Activated T-helper 9 cell treated with anti-CD3 and anti-CD28 coated beads, Interleukin-2, amount 50 U/mL, for 16 hours (primary cell): ENCODE measurements at regions not wholly inside any gene's neighbourhood (a gene's known extent, or its start where the extent isn't known, plus 50 kb on each side); places are given as distances from the start of the nearest gene placed in this dataset.

Source experiments
- DNase-seq: peaks from one replicate; pipeline ENCODE4 v3.0.0-alpha.2; 2020; ENCODE audit warnings: low read depth

DNA sequence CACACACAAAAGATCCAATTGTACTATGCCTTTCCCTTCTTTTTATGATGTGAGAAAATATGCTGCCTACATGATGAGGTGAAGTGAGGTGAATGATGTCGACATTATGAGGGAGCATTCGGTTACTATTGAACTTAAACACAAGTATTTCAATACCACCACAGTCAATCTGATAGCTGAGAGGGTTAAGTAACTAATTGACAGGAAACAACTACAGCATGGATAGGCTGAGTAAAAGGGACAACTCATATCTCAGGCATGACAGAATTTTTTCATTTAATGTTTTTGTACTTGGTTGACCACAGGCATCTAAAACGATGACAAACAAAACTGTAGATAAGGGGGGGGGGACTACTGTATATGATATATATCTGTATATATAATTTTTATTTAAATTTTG, 488.9 kb downstream of the SH2D4B start:
- DNase-seq = no peak

DNA sequence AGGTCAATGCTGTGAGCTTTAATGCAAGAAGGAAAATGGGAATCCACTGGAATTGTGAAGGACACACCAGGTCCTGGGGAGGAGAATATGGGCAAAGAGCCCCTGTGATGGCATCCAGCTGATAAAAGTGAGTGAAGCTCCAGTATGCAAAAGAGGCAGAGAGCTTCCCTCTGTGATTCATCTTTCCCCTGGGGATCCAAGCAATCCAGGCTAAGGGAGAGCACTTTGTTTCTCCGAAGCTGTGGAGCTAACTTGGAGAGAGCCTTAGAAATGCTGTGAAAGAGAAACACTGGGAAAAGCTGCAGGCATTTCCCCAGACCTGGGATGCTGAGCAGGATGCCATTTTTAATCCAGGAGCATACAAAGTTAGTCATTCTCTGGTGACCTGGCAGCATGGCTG, 489.5 kb downstream of the SH2D4B start:
- no peak for DNase-seq

DNA sequence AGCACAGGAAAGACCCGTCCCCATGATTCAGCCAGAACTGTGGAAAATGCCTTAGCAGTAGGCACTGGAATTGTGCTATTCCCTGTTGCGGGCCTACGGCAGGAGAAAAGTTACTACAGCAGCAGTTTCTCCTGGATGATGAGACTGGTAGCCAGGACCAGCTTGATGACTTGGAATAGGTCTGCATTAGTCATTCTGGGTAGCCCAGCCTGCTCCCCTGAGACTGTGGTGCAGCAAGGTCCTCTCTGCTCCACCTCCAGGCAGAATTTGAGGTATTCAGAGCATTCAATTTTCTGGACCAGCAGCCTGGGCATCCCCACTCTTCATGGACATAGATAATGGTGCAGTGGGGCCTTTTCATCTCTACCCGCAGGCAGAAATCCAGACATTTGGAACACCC, 490.0 kb downstream of the SH2D4B start:
- no peak for DNase-seq

DNA sequence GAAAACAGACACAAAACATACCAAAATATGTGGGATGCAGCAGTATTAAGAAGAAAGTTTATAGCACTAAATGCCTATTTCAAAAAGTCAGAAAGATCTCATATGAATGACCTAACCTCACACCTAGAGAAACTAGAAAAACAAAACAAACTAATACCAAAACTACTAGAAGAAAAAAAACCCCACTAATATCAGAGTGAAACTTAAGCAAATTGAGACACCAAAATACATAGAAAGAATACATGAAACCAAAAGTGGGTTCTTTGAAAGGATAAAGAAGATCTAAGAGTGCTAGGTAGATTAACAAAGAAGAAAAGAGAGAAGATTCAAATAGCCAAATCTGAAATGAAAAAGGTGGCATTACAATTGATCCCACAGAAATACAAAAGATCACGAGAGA, 494.1 kb downstream of the SH2D4B start:
- no peak for DNase-seq

DNA sequence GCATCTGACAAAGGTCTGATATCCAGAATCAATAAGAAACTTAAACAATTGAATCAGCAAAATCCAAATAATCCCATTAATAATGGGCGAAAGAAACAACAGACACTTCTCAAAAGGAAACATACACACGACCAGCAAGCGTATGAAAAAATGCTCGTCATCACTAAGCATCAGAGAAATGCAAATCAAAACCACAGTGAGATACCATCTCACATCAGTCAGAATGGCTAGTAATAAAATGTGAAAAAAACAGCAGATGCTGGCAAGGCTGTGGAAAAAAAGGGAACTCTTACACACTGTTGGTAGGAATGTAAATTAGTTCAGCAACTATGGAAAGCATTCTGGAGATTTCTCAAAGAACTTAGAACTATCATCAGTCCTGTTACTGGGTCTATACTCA, 496.7 kb downstream of the SH2D4B start:
- no peak for DNase-seq

DNA sequence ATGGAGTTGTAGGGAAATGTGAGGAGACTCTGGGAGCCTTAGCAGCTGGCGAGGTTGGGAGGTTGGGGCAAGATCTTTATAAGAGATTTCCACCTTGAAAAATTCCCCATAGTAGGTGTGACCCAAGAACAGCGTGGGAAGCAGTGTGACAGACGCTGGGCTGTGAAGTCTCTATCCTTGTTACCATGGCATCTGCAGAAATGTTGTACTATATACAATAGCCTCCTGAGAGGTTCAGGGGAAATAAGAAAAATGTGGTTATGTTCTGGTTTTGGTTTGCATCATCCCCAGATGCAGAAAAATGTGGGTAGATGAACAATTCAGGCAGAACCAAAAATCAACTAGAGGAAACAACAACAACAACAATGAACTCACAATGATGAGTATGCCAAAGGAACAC, 498.6 kb downstream of the SH2D4B start:
- DNase-seq = no peak

DNA sequence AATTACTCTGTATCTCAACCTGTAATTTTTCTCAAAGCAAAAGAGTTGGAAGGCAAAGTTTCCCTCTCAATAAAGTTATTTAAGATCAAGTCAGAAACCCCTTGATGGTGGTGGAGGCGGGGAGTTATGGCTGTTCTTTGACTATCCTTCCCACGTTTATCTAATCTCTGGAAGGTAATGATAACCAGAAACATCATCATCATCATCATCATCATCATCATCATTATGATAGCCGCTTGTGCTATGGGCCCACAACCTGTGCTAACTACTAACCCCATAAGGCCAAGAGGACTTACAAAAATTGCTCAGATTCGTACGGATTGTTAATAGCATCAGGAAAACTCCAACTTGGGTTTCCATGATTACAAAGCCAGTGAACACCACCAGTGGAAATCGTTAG, 502.3 kb downstream of the SH2D4B start:
- DNase-seq = no peak

DNA sequence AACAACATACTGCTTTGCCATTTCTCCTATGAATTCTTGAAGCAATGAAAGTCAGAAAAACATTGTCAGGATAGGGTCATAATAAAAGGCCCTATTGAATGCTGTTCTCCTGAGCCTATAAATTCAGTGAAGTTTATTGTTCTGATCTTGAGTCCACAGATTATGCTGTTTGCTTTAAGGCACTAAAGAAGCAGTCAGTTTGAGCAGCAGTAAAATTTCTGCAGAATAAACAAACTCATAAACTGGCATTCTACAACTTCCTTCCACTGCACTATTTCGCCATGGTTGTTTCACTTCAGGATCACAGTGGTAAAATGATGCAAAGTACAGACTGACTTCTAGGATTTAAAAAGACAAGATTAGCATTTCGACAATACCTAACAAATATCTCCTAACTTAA, 503.2 kb downstream of the SH2D4B start:
- no peak for DNase-seq

DNA sequence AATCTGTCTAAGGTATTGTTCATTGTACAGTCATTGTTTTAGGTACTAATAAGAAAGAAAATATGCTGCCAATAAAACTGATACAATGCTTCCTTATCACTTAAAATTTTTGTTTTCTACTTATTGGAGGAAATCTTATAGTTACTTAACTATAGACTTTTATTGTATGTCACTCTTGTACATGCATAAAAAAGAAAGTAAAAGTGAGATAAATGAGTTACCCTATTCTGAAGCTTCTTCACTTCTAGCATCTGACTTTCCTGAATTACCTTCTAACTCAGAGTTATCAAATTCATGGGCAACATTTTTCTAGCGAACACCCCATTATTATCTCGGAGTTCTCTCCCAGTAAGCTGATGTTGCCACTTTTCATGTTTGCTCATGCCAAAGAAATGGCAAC, 504.9 kb downstream of the SH2D4B start:
- no peak for DNase-seq

DNA sequence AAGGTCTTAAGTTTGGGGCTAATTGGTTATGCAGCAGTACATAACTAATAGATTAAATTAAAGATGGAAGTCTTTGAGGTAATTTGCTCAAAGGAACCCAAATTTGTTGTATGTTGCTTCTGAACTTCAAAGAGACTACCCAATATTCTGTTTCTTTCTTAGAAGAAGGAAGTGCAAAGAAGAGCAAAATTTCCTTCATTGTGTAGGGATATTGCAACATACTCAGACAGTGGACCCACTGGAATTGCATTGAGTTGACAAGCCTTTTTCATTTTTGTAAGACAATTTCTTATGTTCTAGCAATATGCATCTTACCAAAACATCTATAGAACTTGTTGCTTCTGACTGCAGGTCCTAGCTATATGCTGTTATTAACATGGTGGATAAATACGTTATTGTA, 527.8 kb downstream of the SH2D4B start:
- no peak for DNase-seq

DNA sequence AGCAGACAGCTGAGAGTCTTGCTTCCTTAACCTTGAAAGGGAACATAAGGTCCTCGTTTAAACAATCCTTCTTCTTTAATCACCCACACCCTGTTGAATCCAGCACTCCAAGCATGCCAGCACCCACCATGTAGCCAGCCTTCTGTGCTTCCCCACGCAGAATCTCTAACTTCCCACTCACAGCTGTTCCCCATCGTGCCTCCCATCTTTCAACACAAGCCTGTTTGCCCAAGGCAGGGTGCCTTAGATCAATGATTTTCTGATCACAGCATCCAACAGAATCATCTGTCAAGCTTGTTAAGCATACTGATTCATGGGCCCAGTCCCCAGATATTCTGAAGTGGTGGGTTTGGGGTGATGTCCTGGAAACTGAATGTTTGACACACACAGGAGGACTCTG, 530.8 kb downstream of the SH2D4B start:
- DNase-seq = no peak

DNA sequence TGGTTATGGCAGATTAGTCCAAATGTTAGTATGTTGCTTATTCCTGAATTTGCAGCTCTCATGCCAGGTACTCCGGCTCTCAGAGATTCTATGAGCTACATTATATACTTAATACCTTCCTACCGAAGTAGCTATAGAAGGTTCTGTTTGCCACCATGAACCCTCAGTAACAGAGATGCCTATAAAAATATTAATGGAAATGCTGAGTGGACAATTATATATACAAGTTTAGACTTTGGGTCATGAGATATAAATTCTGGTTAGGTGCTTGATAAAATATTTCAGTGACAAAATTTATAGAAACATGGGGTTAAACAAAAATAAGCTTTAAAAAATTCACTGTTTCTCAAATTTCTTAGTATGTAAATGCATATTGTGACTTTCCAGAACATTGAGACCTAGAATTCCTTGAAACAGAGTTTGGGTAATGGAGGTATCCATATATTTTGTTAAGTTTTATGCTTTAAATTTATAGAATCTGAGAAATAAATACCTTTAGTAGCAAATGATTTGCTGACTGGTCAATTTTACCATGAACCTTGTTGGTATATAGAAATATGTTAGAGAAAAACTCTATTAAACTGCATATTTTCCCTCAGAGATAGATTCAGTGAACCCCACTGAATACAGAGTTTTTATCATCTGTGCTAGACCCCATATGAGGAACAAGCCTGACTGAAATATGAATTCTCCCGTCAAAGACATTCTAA, 533.5 kb downstream of the SH2D4B start:
- no peak for DNase-seq

DNA sequence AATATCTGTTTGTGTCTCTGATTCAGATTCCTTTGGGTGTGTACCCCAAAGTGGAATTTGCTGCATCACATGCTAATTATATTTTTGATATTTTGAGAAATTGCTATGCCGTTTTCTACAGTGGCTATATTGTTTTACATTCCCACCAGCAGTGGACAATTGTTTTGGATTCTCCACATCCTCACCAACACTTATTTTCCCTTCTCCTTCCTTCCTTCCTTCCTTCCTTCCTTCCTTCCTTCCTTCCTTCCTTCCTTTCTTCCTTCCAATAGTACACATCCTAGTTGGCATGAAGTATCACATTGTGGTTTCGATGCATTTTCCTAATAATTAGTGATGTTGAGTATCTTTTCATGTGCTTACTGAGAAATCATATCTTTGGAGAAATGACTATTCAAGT, 535.5 kb downstream of the SH2D4B start:
- DNase-seq = no peak

DNA sequence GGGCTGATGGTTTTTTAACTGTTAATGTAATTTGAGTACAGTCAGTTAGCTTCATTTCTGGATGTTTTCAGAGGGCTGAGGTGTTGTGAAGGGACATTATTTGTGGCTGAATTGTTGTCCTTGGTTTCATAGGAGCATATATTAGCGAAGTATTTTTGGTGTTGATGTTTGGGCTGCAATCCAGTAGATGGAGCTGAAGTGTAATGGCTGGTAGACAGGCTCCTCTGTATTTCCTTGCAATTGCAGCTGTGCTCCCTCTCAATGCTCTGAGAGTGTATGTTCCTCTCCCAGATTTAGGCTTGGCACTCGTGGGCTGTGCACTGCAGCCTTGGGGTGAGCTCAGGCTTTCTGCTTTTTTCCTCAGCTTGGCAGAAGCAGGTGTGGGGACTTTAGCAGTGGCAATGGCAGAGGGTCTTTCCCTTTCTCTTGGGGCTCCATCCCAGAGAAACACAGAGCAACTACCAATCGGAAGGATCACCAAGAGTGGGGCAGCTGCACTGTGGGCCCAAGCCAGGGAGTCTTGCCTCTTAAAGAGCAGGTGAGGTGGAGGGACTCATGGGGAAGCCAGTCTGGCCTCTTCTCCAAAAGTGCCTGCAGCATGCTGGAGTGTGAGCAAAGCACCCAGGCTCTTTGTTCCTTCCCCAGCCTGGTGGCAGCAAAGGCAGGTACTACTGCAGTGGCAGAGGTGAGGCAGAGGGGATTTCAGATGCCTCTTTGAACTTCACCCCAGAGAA, 544.4 kb downstream of the SH2D4B start:
- no peak for DNase-seq

DNA sequence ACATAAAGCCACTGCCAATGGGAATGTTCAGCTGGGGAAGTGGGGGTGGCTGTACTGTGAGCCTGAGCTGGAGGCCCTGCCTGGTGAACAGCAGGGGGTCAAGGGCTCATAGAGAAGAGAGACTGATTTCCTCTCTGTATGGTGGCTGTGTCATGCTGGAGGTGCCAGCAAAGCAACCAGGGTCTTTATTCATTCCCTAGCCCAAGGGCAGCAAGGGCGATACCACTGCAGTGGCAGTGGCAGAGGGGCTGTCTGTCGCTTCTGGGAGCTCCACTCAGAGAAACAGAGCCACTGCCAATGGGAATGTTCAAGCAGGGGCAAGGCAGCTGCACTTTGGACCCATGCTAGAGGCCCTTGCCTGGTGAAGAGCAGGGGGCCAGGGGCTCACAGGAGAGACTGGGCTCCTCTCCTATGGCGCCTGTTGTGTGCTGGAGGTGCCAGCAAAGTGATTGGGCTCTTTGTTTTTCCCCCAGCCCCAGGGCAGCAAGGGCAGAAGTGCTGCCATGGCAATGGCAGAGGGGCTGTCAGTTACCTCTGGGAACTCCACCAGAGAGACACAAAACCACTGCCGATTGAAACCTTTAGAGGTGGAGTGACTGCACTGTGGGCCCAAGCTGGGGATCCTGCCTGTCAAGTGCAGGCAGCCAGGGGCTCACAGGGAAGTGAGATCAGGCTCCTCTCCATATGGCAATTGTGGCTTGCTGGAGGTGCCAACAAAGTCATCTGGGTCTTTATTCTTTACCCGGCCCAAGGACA, 545.1 kb downstream of the SH2D4B start:
- no peak for DNase-seq

DNA sequence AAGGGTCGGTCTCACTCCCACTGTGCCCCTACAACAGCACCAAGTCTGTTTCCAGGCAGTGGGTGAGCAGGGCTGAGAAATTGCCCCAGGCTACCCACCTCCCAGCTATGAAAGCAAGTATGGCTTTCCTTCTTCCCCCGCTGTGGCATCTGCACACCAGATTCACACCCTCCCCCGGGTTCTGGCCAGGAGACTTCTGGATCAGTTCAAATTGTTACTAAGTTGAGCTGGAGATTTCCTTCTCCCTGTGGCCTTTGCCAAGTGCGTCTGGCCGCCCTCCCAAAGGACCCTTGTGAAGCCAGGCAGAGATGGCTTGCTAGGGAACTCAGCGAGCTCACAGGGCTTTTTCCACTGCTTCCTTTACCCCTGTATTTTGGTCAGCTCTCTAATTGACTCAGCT, 555.4 kb downstream of the SH2D4B start:
- no peak for DNase-seq

DNA sequence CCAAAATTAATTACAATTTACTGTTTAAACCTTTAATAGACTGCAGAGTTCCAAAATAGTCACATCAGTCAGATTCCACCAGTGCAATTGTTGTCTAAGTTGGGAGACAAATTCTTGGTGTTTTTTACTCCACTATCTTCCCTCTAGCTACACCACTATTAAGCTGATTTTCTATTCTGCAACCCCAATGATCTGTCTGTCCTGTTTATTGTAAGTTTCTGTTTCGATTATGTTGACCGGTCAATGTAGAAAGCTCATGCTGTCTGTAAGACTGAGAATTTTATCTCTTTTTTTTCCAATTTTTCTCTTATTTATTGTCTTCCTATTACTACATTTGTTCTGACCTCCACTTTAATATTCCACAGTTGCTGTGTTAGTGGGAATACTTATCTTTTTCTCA, 557.5 kb downstream of the SH2D4B start:
- DNase-seq = no peak

DNA sequence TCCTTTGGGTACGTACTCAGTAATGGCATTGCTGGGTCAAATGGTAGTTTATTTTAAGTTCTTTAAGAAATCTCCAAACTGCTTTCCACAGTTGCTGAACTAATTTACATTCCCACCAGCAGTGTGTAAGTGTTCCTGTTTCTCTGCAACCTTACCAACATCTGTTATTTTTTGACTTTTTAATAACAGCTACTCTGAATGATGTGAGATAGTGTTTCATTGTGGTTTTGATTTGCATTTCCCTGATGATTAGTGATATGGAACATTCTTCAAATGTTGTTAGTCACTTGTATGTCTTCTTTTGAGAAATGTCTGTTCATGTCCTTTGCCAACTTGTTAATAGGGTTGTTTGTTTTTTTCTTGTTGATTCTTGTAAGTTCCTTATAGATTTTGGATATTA, 558.9 kb downstream of the SH2D4B start:
- DNase-seq = no peak

DNA sequence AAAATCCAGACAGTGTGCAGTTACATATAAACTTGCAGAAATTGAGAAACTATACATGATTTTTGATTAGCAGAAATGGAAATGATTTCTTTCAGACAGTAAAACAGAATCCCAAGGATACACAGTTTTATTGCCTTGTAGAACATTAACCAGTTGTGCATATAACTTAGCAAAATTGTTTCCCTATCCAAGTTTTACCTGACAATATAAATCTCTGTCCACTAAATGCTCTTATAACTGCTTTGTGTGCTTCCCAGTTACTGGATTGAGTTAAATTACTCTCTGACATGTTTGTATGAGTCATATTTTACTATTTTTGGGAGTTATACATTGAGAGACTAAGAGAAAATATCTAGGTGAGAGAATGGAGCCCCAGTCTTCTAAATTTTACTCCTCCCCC, 563.4 kb downstream of the SH2D4B start:
- no peak for DNase-seq

DNA sequence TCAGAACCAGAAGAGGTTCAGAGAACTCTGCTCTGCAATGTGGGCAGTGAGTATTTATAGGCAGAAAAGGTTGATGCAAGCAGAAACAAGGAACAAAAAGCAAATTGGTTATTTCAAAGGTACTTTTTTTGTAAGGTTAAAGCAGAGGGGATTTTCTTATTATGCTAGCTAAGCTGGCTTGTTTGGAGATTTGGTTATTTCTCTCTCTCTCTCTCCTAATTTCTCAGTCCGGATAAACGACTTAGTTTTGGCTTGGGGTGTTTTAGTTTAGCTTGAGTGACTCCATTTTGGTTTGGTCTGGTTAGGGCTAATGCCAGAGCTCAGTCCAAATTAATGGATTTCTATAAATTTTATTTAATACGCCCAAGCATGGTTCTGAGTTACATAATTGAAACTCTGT, 566.8 kb downstream of the SH2D4B start:
- DNase-seq = no peak

DNA sequence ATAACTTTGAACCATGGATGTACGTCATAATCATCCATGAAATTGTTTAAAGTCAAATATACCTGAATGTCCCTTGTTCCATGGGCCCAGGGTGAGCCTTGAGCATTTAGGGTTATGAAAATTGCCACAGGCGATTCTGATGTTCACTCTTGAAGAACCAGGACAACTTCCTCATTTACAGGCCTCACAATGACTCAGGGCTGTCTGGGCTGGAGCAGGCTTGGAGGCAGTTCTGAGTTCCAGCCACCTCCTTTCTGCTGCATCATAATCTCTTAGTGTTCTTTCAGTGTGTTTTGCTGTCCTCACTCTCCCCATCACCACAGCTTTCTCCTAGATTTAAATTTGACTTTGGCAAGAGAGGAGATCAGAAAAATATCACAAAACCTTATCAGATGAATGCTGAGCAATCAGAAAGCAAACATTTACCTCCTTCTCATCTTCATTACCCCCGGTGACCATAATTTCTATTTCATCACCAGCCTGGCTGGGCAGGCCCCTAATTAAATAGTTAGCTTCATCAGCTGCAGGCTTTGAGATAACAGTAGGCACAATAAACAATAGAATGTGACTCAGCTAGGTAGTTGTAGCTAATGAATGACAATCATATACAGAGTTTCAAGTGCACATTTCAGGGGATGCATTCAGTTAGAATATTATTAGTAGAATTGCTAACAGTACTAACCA, 571.0 kb downstream of the SH2D4B start:
- DNase-seq = no peak

DNA sequence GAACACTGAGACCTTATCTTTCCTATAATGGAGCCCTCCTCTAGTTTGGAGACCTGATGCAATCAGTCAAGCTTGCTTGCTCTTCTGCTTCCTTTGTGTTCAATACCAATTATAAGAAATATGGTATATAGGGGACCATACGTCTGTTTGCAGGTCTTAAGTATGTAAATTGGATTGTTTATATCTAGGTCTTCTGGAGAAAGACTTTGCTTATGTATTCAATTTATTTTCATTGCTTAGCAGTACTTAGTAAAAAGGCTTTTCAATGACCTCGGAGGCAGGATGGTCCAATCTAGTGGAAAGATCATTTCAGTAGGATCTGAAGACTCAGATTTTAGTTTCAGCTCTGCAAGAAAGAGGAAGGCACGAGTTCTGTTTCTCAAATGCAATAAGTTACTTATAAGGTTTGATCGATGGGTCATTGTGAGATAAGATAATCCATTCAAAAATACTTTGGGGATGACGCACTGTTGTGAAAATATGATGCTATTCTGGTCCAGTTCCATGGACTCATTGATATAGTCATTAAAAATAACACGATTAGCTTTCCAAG, 571.6 kb downstream of the SH2D4B start:
- DNase-seq = no peak
